Testis (tissue), 2 donors: ENCODE measurements at regions not wholly inside any gene's neighbourhood (a gene's known extent, or its start where the extent isn't known, plus 50 kb on each side); places are given as distances from the start of the nearest gene placed in this dataset.

Experiments
- POLR2A ChIP-seq: fragments of 450-650 bp; IDR thresholded peaks from one replicate; pipeline ENCODE4 v1.6.1; 2017; ENCODE audit warnings: antibody characterized with exemption, mild to moderate bottlenecking, moderate library complexity
- TF ChIP-seq, protein P1 (sequence below), 3 experiments: fragments of 450-650 bp in 2 of 3; fragments of 200-600 bp in 1 of 3; sonication (generic) in 1 of 3; IDR thresholded peaks; one replicate each; pipeline ENCODE4 v1.5.1; 2016 to 2019; ENCODE audit warnings: antibody characterized with exemption in 3 of 3, mild to moderate bottlenecking in 2 of 3, moderate library complexity in 1 of 3

DNA sequence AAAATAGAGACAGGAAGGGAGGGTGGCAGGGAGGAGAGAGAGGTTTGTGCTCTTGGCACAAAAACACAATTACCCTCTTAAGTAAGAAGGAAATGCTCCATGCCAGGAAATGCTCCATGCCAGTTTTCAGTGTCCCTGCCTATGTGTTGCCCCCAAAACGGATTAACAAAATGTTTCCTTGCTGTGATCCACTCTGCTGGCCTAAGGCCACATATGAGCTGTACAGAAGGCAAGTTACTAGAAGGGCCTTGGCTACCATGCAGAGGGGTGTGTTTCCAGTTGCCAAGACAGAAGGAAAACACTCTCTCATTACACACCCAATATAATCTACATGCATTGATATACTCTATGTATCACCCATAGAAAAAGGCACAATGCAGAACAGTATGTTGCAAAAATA is 98.2 kb upstream of the PTPRG start:
- TF ChIP-seq, protein P1, sequence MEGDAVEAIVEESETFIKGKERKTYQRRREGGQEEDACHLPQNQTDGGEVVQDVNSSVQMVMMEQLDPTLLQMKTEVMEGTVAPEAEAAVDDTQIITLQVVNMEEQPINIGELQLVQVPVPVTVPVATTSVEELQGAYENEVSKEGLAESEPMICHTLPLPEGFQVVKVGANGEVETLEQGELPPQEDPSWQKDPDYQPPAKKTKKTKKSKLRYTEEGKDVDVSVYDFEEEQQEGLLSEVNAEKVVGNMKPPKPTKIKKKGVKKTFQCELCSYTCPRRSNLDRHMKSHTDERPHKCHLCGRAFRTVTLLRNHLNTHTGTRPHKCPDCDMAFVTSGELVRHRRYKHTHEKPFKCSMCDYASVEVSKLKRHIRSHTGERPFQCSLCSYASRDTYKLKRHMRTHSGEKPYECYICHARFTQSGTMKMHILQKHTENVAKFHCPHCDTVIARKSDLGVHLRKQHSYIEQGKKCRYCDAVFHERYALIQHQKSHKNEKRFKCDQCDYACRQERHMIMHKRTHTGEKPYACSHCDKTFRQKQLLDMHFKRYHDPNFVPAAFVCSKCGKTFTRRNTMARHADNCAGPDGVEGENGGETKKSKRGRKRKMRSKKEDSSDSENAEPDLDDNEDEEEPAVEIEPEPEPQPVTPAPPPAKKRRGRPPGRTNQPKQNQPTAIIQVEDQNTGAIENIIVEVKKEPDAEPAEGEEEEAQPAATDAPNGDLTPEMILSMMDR (IDR thresholded peaks at IDR 0.05): no peak
- TF ChIP-seq POLR2A: no peak
